ENCODE measurements at regions not wholly inside any gene's neighbourhood (a gene's known extent, or its start where the extent isn't known, plus 50 kb on each side); places are given as distances from the start of the nearest gene placed in this dataset.
"Not testable (repeated sequence)": the region's sequence is repeated elsewhere in the genome, so short reads cannot be mapped to it uniquely, and the experiment has no call there.

DNA sequence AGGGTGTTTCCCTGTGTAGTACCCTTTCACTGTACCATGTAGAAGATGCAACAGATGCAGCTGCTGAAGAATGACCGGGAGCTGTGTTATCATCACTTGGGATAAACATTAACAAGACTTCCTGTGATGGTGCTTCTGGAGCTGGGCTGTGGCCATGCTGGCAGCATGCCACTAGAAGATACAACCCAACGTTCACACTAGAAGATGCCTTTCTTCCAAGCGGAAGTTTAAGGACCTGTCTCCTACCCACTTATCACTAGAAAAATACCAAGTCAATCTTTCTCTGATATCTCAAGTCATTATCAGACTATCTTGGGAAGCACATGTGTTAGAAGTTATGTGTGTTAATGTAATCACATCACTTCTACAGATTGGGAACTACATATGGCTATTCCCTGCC lies 953.5 kb downstream of the CNTNAP5 start:
- Histone ChIP-seq H3K4me3 (no peak overlapping the region), H3K27ac (no peak overlapping the region), H3K36me3 (no peaks in the 10 kb centered on the region), H3K4me1 (no peaks in the 10 kb centered on the region), H3K9me3 (no peaks in the 10 kb centered on the region), H3K27me3 (no peaks in the 10 kb centered on the region)
- WGBS, 2 donors, result 12 to 13% methylated on average over 3 of the region's 3 CpGs
- intact Hi-C loops (cut with DNase I), result no loop called here
- TF ChIP-seq, protein P1, sequence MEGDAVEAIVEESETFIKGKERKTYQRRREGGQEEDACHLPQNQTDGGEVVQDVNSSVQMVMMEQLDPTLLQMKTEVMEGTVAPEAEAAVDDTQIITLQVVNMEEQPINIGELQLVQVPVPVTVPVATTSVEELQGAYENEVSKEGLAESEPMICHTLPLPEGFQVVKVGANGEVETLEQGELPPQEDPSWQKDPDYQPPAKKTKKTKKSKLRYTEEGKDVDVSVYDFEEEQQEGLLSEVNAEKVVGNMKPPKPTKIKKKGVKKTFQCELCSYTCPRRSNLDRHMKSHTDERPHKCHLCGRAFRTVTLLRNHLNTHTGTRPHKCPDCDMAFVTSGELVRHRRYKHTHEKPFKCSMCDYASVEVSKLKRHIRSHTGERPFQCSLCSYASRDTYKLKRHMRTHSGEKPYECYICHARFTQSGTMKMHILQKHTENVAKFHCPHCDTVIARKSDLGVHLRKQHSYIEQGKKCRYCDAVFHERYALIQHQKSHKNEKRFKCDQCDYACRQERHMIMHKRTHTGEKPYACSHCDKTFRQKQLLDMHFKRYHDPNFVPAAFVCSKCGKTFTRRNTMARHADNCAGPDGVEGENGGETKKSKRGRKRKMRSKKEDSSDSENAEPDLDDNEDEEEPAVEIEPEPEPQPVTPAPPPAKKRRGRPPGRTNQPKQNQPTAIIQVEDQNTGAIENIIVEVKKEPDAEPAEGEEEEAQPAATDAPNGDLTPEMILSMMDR (IDR thresholded peaks at IDR 0.05), result no peak
- DNase-seq, result no peak
- ATAC-seq, result no peak

DNA sequence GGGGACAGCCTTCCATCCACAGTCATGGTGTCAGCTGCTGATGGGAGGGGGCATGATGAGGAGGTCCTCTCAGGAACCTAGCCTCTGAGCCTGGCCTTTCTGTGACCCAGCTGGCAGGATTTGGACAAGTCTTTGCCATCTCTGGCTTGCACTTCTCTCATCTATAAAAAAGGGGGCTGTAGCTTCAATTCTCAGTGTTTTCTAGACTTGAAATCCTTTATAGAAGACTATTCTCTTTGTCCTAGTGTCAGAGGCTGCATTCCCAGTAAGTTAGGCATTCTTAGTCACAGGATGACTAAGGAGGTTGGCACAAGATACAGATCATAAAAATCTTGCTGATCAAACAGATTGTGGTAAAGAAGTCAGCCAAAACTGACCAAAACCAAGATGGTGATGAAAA lies 958.5 kb downstream of the CNTNAP5 start:
- Histone ChIP-seq H3K4me1 (no peaks in the 10 kb centered on the region), H3K27ac (no peak overlapping the region), H3K36me3 (no peaks in the 10 kb centered on the region), H3K9me3 (peaks cover 0 to 13% (median 0%) of the 10 kb centered on the region in 11 donors), H3K27me3 (no peaks in the 10 kb centered on the region), H3K4me3 (no peak overlapping the region)
- intact Hi-C loops (cut with DNase I), result no loop called here
- DNase-seq, result no peak
- ATAC-seq, result no peak
- TF ChIP-seq, protein P1 (IDR thresholded peaks at IDR 0.05), result no peak

DNA sequence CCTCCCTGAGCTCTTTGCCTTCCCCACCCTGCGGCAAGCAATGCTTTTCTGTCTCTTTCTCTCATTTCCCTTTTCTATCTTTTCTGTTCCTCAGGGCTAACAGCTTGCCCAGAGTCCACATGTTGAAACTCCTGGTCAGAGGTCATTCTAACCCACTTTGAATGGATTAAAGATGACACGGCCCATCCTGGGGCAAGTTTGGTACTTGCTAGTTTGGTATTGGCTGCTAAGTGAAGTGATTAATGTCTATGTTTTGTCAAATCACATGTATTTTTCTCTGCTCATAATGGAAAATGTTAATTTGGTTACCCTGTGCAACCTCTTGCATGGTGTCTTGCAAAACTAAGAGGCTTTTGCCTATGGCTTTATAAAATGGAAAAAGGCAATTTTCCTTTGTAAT lies 960.2 kb downstream of the CNTNAP5 start:
- H3K4me3 ChIP-seq, result no peak overlapping the region
- WGBS, 2 donors, result 81 to 84% methylated on average over 2 of the region's 2 CpGs
- ATAC-seq, result no peak
- H3K27ac ChIP-seq, result no peak overlapping the region
- peaks cover 0 to 13% (median 0%) of the 10 kb centered on the region in 11 donors for H3K9me3 ChIP-seq
- no peak for DNase-seq
- intact Hi-C loops (cut with DNase I), result no loop called here
- no peaks in the 10 kb centered on the region for H3K4me1 ChIP-seq
- no peaks in the 10 kb centered on the region for H3K27me3 ChIP-seq
- TF ChIP-seq, protein P1 (IDR thresholded peaks at IDR 0.05), result no peak
- no peaks in the 10 kb centered on the region for H3K36me3 ChIP-seq

DNA sequence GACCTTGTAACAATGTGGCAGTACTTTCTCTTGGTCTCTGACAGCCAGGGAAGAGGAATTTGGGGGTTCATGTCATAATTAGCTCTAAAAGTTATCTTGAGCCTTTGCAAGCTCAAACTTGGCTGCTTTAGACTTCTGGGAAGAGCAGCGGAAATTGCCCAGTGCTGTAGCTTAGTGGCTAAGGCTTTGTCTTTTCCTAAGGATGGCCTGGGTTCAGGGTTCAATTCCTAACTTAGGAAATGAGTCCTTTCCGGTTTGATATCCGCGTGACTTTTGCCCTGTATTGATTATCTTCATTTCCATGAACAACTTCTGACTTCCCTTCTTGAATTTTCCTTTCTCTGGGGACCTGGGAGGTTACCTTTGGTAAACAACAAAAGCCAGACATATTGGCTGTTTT lies 961.0 kb downstream of the CNTNAP5 start:
- WGBS, 2 donors, result 65 to 73% methylated on average over 4 of the region's 4 CpGs
- Histone ChIP-seq H3K4me1 (no peaks in the 10 kb centered on the region), H3K36me3 (no peaks in the 10 kb centered on the region), H3K27me3 (no peaks in the 10 kb centered on the region), H3K9me3 (peaks cover 0 to 13% (median 0%) of the 10 kb centered on the region in 11 donors), H3K4me3 (no peak overlapping the region), H3K27ac (no peak overlapping the region)
- DNase-seq (no peak), ATAC-seq (peak in 1 of 8 donors; percentile 34)
- intact Hi-C loops (cut with DNase I), result no loop called here
- TF ChIP-seq, protein P1 (IDR thresholded peaks at IDR 0.05), result no peak

DNA sequence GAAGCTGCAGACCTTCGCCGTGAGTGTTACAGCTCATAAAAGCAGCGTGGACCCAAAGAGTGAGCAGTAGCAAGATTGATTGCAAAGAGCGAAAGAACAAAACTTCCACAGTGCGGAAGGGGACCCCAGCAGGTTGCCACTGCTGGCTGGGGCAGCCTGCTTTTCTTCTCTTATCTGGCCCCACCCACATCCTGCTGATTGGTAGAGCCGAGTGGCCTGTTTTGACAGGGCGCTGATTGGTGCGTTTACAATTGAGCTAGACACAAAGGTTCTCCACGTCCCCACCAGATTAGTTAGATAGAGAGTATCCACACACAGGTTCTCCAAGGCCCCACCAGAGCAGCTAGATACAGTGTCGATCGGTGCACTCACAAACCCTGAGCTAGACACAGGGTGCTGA lies 961.8 kb downstream of the CNTNAP5 start:
- H3K4me3 ChIP-seq; H3K4me1 ChIP-seq; H3K27me3 ChIP-seq; H3K27ac ChIP-seq; intact Hi-C loops (cut with DNase I); ATAC-seq; H3K36me3 ChIP-seq; DNase-seq: not testable (repeated sequence)
- H3K9me3 ChIP-seq, result peaks cover 0 to 13% (median 0%) of the 10 kb centered on the region in 11 donors
- 76 to 78% methylated on average over 11 of the region's 11 CpGs for WGBS, 2 donors

DNA sequence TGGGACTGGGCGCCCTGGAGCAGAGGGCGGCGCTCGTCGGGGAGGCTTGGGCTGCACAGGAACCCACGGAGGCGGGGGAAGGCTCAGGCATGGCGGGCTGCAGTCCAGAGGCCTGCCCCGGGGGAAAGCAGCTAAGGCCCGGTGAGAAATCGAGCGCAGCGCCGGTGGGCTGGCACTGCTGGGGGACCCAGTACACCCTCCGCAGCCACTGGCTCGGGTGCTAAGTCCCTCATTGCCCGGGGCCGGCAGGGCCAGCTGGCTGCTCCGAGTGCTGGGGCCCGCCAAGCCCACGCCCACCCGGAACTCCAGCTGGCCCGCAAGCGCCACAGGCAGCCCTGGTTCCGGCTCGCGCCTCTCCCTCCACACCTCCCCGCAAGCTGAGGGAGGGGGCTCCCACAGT lies 962.3 kb downstream of the CNTNAP5 start:
- H3K27me3 ChIP-seq; ATAC-seq; H3K4me1 ChIP-seq; H3K4me3 ChIP-seq; intact Hi-C loops (cut with DNase I); H3K27ac ChIP-seq; H3K36me3 ChIP-seq; DNase-seq: not testable (repeated sequence)
- H3K9me3 ChIP-seq, result peaks cover 0 to 13% (median 0%) of the 10 kb centered on the region in 11 donors
- WGBS, 2 donors, result 95 to 97% methylated on average over 28 of the region's 28 CpGs
